Stimulated activated CD4-positive, alpha-beta T cell treated with anti-CD3 and anti-CD28 coated beads, Interleukin-1b, Interleukin-23, amount 100 ng/mL, for 4 hours (primary cell): ENCODE measurements at regions not wholly inside any gene's neighbourhood (a gene's known extent, or its start where the extent isn't known, plus 50 kb on each side); places are given as distances from the start of the nearest gene placed in this dataset.

Experiments used
- DNase-seq, 2 donors: peaks; one replicate each; pipeline ENCODE4 v3.0.0-alpha.2; 2020; ENCODE audit warnings: low read depth in 2 of 2

DNA sequence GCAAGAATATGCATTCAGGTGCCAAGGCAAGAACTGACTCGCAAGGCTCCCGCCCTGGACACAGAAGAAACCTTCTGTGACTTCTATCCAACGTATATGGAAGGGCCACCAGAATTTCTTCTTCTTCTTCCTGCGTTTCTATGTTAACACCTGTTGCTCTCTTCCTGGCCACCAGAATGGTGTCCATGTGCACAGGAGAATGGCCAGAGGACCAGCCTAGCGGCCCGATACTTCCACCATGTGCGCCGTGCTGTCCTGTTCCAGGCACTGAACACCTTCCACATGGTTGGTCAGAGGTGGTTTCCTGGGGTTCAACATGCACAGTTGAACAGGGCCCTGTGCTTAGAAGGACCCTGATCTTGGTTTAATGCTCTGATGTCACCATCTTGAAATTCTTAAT is 455.8 kb downstream of the BCL11B start:
- no peak for DNase-seq

DNA sequence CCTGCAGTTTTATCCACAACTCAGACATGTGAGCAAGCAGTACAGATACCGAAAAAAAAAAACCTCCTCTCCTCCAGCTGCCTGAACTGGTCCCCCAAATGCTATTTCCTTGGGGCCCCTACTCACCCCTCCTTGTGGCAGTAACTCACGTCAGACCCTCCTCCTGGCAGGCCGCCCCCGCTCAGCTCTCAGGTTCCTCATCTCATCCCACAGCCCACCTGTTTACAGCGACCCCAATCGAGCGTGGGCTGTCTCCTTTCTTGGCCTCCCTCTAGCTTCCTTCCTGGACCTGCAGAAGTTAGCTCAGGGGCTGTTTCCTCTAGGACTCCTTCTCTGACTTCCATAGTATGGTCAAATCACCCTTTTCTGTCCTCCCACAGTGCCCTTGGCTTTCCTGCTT is 455.3 kb downstream of the BCL11B start:
- no peak for DNase-seq

- no peak for DNase-seq
Measured at GRCh38 chr14:98819132-98819866, 452.7 kb downstream of the BCL11B start.

DNA sequence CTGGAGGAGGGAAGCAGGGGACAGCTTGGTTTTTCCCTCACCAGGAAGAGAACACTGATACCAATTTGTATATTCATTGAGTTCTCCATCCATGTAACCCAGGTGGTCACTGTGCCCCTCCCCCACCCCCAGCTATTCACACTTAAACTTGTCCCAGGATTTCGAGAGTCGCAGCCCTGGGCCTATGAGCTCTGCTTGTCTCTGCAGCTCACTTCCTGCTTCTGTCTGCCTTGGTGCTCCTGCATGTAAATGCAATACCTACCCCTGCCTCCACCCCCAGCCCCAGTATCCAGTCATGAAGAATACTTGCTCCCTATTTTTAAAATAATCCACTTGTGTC is 452.2 kb downstream of the BCL11B start:
- no peak for DNase-seq

- no peak for DNase-seq
Measured at GRCh38 chr14:98822917-98823316, 449.1 kb downstream of the BCL11B start.

GRCh38 chr14:98826618-98827017 is 445.4 kb downstream of the BCL11B start:
- DNase-seq = no peak

DNA sequence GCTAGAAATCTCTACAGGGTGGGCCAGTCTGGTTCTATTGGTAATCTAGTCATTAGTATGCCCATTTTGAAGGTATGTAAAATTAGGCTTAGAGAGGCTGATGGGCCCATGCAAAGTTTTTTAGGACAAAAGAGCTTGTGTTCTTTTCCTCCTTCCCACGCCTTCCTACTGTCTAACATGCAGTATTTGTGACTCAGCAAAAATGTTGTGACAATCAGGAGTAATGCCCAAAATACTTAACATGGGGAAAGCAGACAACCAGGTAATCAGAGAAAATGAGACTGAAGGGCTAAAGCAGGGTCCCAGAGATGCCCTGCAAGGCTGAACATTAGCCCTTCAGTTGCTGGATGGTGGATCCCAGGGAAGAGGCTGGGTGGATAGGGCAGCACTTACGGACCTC is 437.9 kb downstream of the BCL11B start:
- no peak for DNase-seq

DNA sequence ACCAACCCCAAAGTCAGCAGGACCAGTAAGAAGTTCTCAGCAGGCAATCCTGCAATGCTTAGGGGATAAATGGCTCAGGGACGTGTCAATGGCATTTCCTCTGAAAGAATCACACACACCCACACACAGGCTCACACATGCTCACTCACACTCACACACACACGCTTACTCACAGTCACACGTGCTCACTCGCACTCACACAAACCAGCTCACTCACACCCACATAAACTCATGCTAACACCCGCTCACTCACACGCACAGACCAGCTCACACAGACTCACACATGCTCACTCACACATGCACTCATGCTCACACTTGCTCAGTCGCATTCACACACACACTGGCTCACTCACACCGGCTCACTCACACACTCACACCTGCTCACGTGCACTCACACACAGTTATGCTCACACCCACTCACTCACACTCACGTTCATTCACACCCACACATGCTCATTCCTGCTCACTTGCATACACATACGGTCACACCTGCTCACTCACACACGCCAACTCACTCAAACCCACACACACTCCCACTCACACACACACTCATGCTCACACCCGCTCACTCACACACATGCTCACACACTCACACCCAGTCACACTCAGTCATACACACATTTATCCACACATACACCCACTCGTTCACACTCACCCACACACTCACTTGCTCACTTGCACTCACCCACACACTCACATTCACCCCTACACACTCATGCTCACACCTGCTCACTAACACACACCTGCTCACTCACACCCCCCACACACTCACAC is 436.8 kb downstream of the BCL11B start:
- no peak for DNase-seq

GRCh38 chr14:98835825-98836100 is 436.2 kb downstream of the BCL11B start:
- DNase-seq = no peak

- DNase-seq = no peak
Measured at GRCh38 chr14:98840091-98840490, 431.9 kb downstream of the BCL11B start.

DNA sequence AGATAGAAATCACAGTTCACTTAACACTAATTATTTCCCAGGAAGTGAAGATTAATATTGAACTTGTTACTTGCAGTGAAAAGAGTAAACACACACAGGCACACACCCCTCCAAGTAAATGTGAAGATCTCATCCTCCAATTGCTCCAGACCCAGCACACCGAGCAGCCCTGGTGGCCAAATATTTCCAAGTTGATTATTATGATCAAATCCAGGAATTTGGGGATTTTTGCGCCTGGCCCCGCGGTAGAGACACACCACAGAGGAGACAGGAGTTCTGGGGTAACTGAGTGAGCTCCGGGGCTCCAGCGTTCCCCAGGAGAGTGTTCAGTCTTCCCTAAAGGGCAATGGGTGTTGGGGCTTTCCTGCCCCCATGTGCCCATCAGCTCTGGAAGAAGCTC is 431.5 kb downstream of the BCL11B start:
- DNase-seq = no peak

GRCh38 chr14:98844456-98844855 is 427.5 kb downstream of the BCL11B start:
- DNase-seq = no peak

DNA sequence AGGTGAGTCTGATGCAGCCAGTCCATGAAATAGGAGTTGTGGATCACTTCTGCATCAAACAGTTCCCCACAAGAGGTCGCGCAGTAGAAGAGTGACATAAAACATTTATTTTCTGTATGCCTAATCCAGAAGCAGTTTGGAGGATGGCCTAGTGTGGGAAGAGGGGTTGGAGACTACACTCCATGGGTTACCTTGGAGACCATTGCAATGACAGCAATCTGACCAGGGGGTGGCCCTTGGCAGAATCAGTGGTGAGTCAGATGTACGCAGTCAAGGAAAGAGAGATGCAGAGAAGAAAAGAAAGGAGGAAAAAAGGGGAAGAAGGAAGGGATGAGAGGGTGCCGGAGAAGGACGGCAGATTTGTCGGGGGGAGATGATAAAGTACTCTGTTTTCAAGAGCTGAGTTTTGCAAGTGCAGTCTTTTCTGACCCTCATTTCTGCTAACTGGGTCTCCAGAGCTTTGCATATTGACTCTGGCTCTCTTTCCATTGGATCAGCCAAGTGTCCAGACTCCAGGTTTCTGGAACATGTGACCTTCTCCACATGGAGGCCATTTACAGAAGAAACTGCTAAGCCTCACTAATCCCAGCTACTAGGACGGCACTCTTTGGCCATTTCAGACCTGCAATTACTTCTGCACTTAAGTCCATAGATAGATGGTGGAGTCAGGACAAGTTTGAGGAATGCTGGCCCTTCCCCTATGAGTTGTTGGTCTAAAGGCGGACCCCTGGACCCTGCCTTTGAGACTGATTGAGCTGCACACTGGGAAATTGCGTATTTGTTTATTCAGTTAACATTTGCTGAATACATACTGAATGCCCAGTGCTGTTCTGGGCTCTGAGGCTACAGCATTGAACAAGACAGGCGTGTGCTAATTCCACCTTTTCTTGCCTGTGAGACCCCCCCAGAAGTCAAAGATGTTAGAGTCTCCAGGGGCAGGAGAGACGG is 424.2 kb downstream of the BCL11B start:
- DNase-seq = no peak

DNA sequence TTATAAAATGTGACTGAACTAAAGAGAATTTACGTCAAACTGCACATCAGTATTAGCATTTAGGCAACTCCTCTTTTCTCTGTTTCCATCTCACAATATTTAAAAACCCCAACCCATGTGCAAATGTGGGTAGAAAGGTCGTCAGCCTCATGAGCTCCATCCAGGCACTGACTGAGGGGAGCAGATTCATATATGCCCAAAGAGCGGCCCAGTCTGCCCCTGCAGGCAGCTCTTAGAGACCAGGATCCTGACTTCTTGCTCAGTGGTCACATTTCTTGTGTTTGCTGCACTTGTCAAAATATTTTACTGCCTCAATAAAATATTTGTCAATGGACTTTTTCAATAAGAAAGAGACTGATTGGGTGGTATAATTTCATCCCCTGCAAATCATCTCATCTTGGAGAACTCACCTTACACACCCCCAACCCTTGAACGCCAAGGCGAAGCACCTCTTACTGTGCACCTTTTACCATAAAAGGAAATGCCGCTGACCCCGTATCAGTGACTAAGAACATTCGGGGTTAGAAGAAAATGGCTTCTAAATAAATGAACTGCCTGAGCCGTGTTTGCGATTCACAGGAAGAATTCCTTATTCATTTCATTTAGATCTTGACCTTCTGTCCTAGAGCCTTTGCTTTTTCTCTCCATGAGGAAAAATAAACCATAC is 418.8 kb downstream of the BCL11B start:
- DNase-seq = no peak

DNA sequence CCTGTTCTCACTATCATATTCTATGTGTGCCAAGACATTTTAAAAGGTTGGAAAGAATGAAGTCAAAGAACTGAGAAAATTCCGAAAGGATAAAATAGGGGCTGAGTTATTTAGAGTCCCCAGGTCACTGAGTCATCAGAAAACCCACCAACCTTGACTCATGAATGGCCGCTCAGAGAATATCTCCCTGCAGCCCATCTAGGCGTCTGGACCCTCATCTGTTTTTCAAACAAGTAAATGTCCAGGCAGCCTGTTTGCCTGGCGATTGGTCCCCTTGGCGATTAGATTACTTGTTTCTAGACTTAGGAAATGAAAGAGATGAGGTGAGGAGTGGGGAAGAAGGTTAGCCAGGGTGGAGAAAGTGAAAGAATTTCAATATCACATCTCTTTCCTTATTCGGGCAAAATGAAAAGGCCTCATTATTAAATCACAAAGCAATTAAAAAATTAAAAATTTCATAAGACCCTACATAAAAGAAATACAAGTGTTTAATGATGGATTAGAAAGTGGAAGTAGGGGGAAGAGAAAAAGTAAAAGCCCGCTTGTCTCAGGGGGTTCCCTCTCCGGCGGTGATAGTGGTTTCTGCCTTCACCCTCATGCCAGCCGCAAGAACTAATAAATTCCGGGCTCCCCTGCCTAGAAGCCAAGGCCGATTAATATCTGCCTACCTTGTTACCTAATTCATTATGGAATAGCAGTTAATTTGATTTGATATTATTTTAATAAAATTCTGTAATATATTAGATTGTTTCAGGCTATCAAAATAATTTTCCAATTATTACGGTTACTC is 415.9 kb downstream of the BCL11B start:
- no peak for DNase-seq

GRCh38 chr14:98858158-98858557 is 413.8 kb downstream of the BCL11B start:
- DNase-seq = no peak

- no peak for DNase-seq
Measured at GRCh38 chr14:98858561-98858960, 413.4 kb downstream of the BCL11B start.

DNA sequence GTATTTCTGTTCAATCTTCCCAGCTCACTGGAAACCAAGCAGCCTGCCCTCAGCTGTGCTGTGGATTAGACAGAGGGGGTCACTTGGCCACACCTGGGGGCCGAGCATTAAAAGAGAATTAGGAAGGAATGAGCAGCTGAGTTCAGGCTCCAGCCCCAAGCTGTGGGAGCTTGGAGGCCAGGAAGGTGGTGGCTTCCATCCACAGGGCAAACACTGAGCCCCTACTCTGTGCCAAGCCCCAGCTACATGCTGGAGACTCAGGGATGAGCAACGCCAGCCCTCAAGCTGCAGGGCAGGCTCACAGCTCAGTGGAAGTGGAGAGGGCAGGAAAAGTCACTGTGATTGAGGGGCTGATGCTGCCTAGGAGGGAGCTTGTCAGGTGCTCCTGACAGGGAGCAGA is 412.7 kb downstream of the BCL11B start:
- DNase-seq = no peak

- no peak for DNase-seq
Measured at GRCh38 chr14:98864211-98864610, 407.8 kb downstream of the BCL11B start.

DNA sequence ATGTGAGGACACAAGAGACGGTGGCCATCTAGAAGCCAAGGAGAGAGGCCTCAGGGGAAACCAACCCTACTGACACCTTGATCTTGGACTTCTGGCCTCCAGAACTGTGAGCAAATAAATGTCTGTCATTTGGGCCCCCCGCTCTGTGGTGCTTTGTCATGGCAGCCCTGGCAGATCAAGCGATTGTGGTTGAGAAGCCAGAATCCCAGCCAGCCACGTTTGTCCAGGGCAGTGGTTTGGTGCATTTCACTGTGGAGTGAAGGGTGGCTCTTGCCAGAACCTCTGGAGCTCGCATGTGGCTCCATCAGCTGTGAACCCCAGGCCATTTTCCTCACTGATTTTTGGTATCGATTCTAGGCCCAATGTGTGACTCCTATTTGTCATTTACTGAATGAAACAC is 404.9 kb downstream of the BCL11B start:
- DNase-seq = no peak

- DNase-seq = no peak
Measured at GRCh38 chr14:98867726-98868125, 404.3 kb downstream of the BCL11B start.
